ENCODE measurements at regions not wholly inside any gene's neighbourhood (a gene's known extent, or its start where the extent isn't known, plus 50 kb on each side); places are given as distances from the start of the nearest gene placed in this dataset.
A peak's percentile ranks its signal among the peaks of the same experiment; 100 is the strongest.

- Histone ChIP-seq H3K56ac (ENCODE audit: insufficient read length, low read depth, low read length) (no peak overlapping the region), H3K9ac (ENCODE audit: extremely low read depth, insufficient read length, low read length) (no peak overlapping the region), H3K23me2 (ENCODE audit: insufficient read length, low read depth, low read length, poor library complexity, severe bottlenecking) (no peaks in the 10 kb centered on the region), H3K18ac (ENCODE audit: insufficient read length, low read depth, low read length) (no peak overlapping the region), H2BK20ac (ENCODE audit: low read depth, low read length, poor library complexity, severe bottlenecking) (no peak overlapping the region), H4K5ac (ENCODE audit: insufficient read length, low read depth, low read length) (no peak overlapping the region), H3T11ph (ENCODE audit: low read length) (no peak overlapping the region), H3K79me1 (ENCODE audit: insufficient read depth, low read depth, low read length, poor library complexity, severe bottlenecking) (no peaks in the 10 kb centered on the region), H2BK120ac (ENCODE audit: low read depth, low read length, poor library complexity, severe bottlenecking) (no peak overlapping the region), H3K4me1 (ENCODE audit: insufficient read depth, low read length) (no peaks in the 10 kb centered on the region), H3K27me3 (ENCODE audit: insufficient read depth, low read length) (no peaks in the 10 kb centered on the region), H3K23ac (ENCODE audit: insufficient read length, low read depth, low read length) (no peak overlapping the region), H4K8ac (replicated peaks; ENCODE audit: insufficient read length, low read depth, low read length) (no peak overlapping the region), H4K91ac (ENCODE audit: insufficient read length, low read depth, low read length) (no peak overlapping the region), H4K20me1 (ENCODE audit: control insufficient read depth, insufficient read depth, insufficient read length) (no peaks in the 10 kb centered on the region), H3K14ac (ENCODE audit: insufficient read depth, low read length) (no peak overlapping the region), H2BK15ac (ENCODE audit: low read depth, low read length) (no peak overlapping the region), H2BK12ac (ENCODE audit: insufficient read length, low read depth, low read length) (no peak overlapping the region), H2AK5ac (ENCODE audit: insufficient read length, low read length) (no peak overlapping the region), H3K4ac (ENCODE audit: low read depth, low read length) (no peak overlapping the region), H3K27ac (ENCODE audit: insufficient read length, low read depth, low read length) (no peak overlapping the region), H3K9me3 (ENCODE audit: control insufficient read depth, low read depth, low read length) (no peaks in the 10 kb centered on the region), H3K79me2 (ENCODE audit: insufficient read depth, low read length) (no peaks in the 10 kb centered on the region), H3K4me2 (ENCODE audit: insufficient read depth, insufficient read length, low read length) (no peak overlapping the region), H2BK5ac (ENCODE audit: insufficient read length, low read length) (no peak overlapping the region), H2AFZ (ENCODE audit: low read length) (no peak overlapping the region)
- TF ChIP-seq CTCF (conservative IDR thresholded peaks at IDR 0.05) = no peak
- Mint-ChIP-seq H3K36me3 (ENCODE audit: insufficient read depth in 1 of 3, low read depth in 3 of 3) (peaks cover 0 to 9% (median 4%) of the 10 kb centered on the region in 3 experiments; a peak in 4 of 7 replicates), H3K9me3 (peaks cover 7 to 8% of the 10 kb centered on the region in 2 experiments; a peak in 3 of 5 replicates), H3K27me3 (ENCODE audit: low read depth) (no peaks in the 10 kb centered on the region), H3K4me1 (no peaks in the 10 kb centered on the region), H3K27ac (peak overlapping the region in 1 of 3 experiments; percentile 23; a peak in 1 of 7 replicates), H3K4me3 (no peak overlapping the region)
- WGBS (ENCODE audit: extremely low coverage, insufficient read length, low lambda C conversion rate) = no CpG with 5 or more reads among the region's 3 CpGs
- no peak for DNase-seq
Observed at GRCh38 chr3:162094301-162094700, 597.7 kb downstream of the OTOL1 start.

All from H9 (cell line).